DND-41 (cell line): ENCODE measurements at regions not wholly inside any gene's neighbourhood (a gene's known extent, or its start where the extent isn't known, plus 50 kb on each side); places are given as distances from the start of the nearest gene placed in this dataset.

Experiments used
- EZH2 ChIP-seq: IDR thresholded peaks from 3 replicates; pipeline ENCODE4 v1.6.1; 2012; ENCODE audit warnings: borderline replicate concordance, low read depth, mild to moderate bottlenecking, moderate library complexity, low read length, inconsistent platforms; ENCODE audit not compliant: severe bottlenecking
- TF ChIP-seq, protein P1 (sequence below): IDR thresholded peaks from 2 replicates; pipeline ENCODE4 v1.5.1; 2012; ENCODE audit warnings: borderline replicate concordance, low read length, moderate library complexity, mild to moderate bottlenecking; ENCODE audit not compliant: poor library complexity, severe bottlenecking; ENCODE audit errors: extremely low read depth

DNA sequence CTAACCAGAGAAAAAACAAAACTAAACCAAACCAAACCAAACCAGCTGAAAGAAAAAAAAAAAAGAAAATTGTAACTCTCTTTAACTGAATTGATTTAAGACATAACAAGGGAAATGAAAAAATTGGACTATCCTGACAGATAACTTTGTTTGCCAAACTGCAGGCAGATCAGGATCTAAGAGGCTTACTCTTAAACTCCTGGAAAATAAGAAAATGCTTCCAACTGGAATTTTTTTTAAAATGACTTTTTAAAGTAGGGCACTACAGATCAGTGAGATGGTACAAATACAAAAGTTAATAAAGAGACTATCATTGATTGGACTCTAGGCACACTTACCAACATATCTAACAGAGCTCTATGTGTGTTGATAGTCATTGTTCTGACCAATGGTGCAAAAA lies 125.5 kb upstream of the KCNJ16 start:
- TF ChIP-seq, protein P1, sequence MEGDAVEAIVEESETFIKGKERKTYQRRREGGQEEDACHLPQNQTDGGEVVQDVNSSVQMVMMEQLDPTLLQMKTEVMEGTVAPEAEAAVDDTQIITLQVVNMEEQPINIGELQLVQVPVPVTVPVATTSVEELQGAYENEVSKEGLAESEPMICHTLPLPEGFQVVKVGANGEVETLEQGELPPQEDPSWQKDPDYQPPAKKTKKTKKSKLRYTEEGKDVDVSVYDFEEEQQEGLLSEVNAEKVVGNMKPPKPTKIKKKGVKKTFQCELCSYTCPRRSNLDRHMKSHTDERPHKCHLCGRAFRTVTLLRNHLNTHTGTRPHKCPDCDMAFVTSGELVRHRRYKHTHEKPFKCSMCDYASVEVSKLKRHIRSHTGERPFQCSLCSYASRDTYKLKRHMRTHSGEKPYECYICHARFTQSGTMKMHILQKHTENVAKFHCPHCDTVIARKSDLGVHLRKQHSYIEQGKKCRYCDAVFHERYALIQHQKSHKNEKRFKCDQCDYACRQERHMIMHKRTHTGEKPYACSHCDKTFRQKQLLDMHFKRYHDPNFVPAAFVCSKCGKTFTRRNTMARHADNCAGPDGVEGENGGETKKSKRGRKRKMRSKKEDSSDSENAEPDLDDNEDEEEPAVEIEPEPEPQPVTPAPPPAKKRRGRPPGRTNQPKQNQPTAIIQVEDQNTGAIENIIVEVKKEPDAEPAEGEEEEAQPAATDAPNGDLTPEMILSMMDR, result no peak
- no peak for TF ChIP-seq EZH2
